HL-60 (cell line): ENCODE measurements at regions not wholly inside any gene's neighbourhood (a gene's known extent, or its start where the extent isn't known, plus 50 kb on each side); places are given as distances from the start of the nearest gene placed in this dataset.

Experiments used
- CTCF ChIP-seq: IDR thresholded peaks from one replicate; pipeline ENCODE4 v1.5.1; 2011; ENCODE audit warnings: low read length, control low read depth, inconsistent platforms; ENCODE audit not compliant: insufficient read depth
- POLR2AphosphoS5 ChIP-seq: IDR thresholded peaks from 2 replicates; pipeline ENCODE4 v1.6.1; 2012; ENCODE audit warnings: low read depth
- REST ChIP-seq: IDR thresholded peaks from 2 replicates; pipeline ENCODE4 v1.6.1; 2012; ENCODE audit warnings: low read depth; ENCODE audit not compliant: insufficient replicate concordance

- TF ChIP-seq CTCF (no peak), REST (no peak), POLR2AphosphoS5 (no peak)
Observed at GRCh38 chr13:74056801-74057542, 77.2 kb downstream of the KLF12 start.
